Astrocyte of the hippocampus (primary cell): ENCODE measurements at regions not wholly inside any gene's neighbourhood (a gene's known extent, or its start where the extent isn't known, plus 50 kb on each side); places are given as distances from the start of the nearest gene placed in this dataset.
"Not testable (repeated sequence)": the region's sequence is repeated elsewhere in the genome, so short reads cannot be mapped to it uniquely, and the experiment has no call there.

Experiments
- DNase-seq: peaks from one replicate; pipeline ENCODE4 v3.0.0; 2011; ENCODE audit warnings: low read depth, low spot score

GRCh38 chr4:176624983-176625610 lies 167.6 kb downstream of the VEGFC start:
- DNase-seq = not testable (repeated sequence)

GRCh38 chr4:176627916-176628315 lies 164.8 kb downstream of the VEGFC start:
- DNase-seq = no peak

GRCh38 chr4:176631611-176632010 lies 161.1 kb downstream of the VEGFC start:
- DNase-seq = no peak
